ENCODE measurements at regions not wholly inside any gene's neighbourhood (a gene's known extent, or its start where the extent isn't known, plus 50 kb on each side); places are given as distances from the start of the nearest gene placed in this dataset.
"Not testable (repeated sequence)": the region's sequence is repeated elsewhere in the genome, so short reads cannot be mapped to it uniquely, and the experiment has no call there.

DNA sequence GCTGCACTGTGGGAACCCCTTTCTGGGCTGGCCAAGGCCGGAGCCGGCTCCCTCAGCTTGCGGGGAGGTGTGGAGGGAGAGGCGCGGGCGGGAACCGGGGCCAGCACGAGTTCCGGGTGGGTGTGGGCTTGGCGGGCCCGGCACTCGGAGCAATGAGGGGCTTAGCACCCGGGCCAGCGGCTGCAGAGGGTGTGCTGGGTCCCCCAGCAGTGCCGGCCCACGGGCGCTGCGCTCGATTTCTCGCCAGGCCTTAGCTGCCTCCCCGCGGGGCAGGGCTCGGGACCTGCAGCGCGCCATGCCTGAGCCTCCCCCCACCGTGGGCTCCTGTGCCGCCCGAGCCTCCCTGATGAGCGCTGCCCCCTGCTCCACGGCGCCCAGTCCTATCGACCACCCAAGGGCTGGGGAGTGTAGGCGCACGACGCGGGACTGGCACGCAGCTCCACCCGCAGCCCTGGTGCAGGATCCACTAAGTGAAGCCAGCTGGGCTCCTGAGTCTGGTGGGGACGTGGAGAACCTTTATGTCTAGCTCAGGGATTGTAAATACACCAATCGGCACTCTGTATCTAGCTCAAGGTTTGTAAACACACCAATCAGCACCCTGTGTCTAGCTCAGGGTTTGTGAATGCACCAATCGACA, 180.8 kb upstream of the OTX2 start:
- FAIRE-seq, result not testable (repeated sequence)

DNA sequence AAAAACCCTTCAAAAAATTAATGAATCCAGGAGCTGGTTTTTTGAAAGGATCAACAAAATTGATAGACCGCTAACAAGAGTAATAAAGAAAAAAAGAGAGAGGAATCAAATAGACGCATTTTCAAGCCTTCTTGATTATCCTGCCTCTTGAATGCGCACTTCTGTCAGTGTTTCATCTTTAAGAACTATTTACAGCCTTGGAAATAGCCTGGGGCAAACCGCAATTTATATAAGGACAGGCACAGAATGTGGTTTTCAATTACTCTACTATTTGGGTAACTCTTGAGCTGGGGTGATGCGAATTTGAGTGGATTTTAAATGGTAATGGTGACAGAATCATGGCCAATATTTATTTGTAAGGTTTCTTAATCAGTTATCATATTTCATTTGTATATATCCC, 179.1 kb upstream of the OTX2 start:
- no peak for FAIRE-seq

DNA sequence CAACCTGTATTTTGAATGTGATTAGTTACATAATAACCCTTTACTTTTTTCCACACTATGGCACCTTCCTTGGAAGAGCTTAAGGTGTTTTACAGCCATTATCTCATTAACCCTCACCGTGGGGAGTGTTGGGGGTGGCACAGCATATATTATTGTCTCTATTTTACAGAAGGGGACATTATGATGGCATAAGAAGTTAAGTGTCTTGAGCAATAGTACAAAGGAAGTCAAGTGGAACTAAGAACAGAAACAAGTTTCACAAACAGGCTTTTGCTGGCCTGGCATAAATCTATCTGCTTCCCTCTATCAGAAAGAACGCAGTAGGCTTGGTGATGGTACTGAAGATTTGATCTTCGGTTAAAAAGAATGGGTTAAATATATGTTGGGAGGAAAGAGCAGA, 169.7 kb upstream of the OTX2 start:
- no peak for FAIRE-seq

DNA sequence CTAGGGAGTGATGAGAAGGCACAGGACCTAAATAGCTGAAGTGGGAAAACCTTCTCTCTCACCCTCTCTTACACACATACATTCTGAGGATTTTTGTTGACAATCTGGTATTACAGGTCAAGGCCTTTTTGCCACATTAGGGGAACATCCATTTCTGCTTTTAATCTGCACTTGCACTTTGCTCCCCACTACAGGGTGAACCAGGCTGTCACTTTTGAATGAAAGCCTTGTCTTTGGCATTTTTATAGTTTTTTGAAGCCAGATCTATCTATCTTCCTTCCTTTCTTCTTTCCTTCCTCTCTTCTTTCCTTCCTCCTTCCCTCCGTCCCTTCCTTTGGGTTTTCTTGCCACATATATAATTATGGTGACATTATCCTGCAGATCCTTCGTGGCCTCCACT, 165.9 kb upstream of the OTX2 start:
- FAIRE-seq, result no peak

DNA sequence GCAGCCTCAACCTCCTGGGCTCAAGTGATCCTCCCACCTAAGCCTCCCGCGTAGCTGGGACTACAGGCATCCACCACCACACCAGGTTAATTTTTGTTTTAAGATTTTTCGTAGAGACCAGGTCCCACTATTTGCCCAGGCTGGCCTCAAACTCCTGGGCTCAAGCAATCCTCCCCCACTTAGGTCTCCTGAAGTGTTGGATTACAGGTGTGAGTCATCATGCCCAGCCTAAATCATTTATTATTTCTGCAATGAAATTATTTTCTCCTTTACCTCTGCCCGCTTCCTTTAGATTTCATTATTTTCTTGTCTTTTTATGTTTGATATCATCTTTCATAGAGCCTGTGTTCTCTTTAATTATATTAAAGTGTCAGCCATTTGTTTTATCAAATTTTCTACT, 165.2 kb upstream of the OTX2 start:
- no peak for FAIRE-seq

DNA sequence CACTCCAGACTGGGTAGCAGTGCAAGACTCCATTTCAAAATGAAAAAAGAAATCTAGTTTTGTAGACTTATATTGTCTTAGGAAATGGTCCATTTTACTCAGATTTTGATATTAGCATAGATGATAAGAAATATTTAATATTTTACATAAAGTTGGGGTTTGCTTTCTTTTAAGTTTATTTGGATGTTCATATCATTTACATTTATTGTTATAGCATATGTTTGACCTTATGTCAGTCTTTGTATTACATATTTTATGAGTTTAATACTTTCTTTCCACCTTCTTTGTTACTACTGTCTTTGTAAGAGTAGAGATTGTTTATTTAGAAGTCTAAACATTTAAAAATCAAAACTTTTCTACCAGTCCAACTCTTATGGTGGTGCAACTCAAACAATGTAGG, 162.7 kb upstream of the OTX2 start:
- peak; percentile 24 for FAIRE-seq

DNA sequence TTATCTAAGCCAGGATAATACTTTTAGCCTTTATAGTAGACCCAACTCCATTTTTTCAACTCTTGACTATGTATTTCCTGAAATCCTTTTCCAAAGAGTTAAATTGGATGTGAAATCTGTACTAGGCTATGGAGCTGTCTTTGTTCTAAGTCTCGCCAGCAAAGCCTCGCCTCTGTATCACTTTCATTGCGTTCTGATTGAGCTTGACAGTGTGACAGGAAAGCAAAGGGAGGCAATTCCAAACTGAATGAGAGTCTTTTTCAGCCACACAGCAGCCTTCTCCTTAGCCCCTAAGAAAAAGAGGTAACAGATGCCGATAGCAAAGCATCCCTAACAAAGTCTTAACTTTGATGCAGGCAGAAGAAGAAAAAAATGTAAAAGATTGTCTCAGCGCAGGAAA, 154.6 kb upstream of the OTX2 start:
- no peak for FAIRE-seq

DNA sequence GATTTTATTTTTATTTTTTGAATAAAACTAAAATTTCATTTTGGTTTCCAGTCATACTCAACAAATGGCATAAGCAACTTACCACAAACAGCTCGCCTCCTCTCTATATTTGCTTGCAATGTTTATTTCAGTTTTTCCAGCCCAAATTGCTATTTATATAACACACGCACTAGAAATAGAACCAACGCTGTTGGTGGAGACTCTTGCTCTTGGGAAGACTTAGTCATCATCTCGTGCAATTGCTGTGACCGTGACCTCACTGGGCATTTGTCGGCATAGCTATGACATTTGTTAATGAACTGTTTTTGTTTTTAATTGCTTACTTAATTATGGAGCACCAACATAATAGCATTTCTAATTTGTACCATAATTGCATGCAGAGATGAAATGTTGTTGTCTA, 153.1 kb upstream of the OTX2 start:
- no peak for FAIRE-seq

DNA sequence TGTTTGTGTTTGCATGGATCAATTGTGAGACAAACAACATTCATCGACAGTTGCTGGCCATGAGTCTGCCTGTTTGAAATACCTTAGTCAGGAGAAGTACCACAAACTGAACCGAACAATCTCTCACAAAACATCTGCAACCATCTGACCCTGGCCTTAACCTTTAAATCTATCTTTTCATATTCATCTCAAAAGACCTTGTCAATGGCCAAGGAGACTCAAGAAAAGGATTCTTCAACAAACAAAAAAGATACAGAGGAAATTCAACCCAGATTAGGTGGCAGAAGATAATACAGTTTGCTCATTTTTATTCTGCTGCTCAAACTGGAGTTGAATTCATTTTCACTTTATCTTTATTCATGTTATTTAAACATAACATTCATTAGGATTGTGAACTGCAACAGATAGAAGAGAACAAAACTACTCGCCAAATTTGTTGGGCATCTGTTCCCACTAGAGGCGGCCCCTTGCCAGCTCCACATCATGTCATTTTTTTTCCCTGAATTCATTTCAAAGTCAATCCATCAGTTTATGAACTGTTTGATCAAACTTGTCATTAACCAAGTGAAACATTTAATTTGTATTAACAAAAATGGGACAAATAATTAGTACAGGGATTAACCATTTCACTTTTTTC, 152.3 kb upstream of the OTX2 start:
- no peak for FAIRE-seq

DNA sequence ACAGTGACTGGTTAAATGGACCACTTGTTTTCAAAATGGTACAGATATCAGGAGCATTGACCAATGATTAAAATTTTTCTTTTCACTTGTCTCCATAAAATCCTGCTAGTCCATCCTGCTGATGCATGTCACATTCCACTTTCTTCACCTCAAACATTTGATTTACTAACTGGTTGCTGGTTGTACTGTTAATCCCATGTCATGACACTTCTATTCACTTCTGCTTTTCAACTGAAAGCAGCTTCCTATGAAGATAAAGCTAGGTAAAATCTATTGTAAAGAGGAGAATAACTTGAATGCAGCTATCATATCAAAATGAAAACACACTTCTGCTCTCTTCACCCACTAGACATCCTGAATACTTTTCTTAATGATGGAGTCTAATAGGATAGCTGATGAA, 149.6 kb upstream of the OTX2 start:
- FAIRE-seq, result no peak

DNA sequence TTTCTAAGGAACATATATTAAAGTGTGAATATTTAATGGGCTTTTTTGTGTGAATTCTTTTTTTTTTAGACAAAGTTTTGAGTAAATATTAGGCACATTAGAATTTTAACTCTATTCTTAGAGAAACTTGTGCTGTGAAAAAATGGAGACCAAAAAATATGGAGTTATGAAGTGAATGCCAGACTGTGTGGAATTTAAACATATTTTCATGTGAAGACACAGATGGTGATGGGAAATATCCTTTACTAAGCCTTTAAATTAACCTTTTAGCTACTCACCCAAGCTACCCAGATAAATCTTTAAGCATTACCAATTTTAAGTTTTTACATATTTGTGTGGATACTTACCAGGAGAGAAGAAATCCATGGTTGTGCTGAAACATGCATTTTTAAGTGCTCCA, 148.8 kb upstream of the OTX2 start:
- FAIRE-seq, result no peak

DNA sequence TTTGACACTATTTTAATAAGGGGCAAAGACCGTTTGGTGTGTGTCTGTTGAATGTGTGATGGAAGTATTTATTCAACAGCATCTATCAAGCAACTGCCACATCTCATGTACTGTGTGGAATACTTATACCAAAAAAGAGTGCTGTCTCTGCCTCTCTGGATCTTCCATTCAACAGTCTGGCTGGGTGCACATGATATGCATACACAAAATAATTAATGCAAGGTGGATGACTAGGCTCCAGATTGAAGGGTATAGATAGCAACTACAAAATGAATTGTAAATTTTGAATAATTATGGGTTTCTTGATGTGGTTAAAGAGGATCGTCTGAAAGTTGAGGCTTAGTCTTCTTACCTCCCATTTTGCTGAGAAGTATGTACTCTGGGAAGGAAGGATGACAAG, 145.9 kb upstream of the OTX2 start:
- no peak for FAIRE-seq

DNA sequence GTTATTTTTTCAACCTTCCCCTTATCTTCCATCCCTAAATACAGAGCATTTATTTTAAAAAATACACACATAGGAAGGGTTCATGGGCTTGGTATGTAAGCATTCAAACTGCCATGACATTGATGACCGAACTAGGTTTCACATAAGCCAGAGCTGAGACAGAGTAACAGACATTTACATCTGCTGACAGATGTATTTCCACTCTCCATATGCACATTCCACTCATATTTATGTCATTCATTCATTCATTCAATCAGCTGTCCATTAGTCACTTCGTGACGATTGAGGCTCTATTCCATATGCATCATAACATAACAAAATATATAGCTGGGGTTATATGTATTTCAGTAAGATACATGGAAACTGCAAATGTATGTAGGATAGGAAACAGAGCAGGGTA, 145.5 kb upstream of the OTX2 start:
- FAIRE-seq, result no peak

DNA sequence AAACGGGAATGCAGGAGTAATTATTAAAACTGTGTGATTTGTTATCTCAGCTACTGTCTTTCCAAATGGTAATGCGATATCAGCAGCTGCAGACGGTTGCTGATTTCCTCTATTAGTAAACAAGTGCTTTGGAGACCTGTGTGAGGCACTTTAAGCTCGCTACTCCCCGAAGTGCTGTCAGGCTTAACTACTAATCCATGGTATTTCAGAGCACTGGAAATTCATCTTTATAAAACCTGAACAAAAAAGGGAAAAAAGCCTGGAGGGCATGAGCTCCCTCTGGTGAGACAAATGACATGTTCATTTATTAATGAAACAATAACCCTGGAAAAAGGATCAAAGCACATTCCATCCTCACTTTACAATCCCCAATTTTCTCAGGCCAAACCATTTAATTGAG, 143.6 kb upstream of the OTX2 start:
- FAIRE-seq, result no peak

DNA sequence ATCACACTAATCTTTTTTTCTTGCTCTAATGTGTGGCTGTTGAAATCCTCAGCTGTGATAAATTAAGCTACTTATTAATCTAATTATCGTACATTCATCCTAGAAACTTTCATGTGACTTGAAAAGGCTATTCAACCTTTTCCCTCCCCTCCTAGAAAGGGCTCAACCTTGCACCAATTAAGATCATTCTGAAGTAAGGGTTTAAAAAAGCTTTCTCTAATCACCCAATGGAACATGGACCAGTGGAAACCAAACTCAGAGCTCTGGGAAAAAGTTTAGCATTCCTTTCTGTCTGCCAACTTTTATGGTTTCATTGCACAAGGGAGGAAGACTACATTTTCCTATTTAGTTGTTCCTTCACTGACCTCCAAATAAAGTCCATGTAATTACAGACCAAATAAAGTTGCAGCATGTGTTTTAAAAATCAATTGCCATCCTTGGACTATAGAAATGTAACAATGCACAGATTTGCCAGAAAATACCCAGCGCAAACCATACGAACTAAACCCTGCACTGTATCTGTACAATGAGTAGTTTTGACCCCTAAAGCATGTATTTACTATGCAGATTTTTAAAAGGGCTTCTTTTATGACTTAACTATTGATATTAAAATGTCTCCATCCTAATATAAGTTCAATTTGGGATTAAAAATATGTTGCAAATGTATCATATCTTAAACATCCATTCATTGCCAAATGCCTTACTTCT, 142.6 kb upstream of the OTX2 start:
- no peak for FAIRE-seq

DNA sequence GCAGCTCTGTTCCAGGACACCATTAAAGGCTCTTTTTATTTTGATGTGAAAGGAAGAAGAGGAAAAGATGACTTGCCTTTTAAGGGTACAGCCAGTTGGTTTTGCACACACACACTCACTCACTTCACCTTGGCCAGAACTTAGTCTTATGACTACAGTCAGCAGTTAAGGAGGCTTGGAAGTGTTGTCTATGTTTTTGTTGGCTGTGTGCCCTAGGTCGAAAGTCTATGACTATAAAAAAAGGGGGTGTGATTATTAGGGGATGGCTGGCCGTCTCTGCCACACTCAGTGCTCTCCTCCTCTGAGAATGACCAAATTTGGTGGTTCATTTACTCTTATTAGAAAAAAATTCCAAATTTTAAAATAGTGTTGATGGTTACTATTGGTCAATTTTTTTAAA, 139.5 kb upstream of the OTX2 start:
- FAIRE-seq, result no peak

DNA sequence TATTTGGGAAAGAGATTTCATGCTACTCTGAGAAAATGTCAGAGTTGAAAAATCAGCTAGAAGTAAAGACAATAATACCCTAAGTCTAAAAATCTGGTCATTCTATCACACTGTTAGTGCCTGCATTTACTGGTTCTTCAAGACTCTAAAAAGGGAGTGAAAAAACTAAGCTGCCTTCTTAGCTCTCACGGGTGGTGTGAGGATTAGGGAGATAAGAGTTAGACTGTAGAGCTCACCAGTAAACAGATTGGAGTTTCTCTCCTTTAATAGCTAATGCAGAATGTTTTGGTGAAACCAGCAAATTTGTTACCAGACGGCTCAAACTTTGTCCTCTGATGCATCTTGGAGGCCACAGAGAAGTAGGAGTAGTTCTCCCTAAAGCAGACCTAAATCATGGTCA, 135.0 kb upstream of the OTX2 start:
- no peak for FAIRE-seq

DNA sequence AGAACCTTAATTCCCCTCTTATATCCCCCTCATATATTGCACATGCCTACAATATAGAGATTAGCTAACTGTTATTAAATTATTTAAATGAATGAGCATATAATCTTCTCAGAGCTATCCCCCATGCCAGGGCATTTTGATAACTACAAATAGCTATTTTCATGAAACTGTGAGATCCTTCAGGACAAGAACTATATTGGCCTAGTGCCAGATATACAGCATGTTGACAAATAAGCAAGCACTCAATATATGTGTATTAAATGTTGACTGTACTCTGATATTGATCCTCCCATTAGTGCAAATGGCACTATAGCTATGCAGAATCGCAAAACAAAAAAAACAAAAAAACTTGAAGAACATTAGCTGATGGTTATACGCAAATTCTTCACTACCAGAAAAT, 134.1 kb upstream of the OTX2 start:
- FAIRE-seq, result no peak

DNA sequence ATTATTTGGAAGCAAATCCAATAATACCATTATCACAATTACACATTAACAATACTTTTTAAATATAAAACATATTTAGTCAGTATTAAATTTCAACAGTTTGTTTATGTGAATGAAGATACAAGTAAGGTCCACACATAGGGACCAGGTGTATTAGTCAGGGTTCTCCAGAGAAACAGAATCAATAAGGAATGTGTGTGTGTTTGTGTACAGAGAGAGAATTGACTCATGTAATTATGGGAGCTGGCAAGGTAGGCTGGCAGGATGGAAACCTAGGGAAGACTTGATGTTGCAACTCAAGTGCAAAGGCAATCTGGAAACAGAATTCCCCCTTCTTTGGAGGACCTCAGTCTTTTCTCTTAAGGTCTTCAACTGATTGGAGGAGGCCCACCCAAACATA, 123.2 kb upstream of the OTX2 start:
- FAIRE-seq, result no peak

DNA sequence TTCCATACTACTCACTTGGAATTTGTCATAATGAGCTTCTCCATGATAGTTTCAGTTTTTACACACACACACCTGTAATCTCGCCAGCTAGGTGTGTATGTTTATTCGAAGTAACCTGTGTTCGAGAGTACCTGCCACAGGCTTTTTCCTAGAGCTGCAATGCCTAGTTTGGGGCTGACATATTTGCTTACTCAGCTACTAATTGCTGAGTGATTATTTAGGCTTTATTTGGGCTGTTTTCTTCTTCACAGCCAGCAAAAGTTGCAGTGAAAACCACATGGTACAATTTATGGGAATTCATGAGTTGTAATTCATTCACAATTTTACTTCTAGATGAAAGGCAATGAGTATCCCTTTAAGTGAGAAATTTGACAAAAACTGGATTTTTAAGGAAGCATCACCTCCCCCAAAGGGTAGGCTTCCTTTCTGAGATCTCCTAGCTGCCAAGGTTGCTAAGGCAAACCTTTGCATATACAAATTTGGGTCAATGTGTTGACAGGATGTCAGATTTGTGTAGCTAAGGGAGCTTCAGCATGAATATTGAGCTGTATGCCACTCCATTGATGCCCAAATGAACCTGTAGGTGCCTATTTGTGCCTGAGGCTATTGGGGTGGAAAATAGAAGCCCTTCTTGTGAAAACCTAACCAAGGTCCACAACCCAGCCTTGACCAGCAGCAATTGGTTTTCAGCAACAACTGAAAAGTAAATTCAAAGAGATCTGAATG, 108.7 kb upstream of the OTX2 start:
- FAIRE-seq, result no peak

DNA sequence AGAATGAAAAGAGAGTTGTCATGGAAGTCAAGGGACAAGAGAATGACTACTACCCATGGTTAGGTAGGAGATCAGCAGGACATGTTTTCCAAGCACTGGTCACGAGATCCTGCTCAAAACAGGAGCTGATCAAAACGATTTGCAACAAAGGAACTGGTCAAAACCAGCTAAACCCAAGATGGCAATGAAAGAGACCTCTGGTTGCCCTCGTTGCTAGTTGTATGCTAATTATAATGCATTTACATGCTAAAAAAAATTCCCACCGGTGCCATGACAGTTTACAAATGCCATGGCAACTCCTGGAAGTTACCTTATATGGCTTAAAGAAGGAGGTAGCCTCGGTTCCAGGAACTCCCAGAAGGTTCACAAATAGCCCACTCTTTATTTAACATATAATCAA, 95.0 kb upstream of the OTX2 start:
- no peak for FAIRE-seq

DNA sequence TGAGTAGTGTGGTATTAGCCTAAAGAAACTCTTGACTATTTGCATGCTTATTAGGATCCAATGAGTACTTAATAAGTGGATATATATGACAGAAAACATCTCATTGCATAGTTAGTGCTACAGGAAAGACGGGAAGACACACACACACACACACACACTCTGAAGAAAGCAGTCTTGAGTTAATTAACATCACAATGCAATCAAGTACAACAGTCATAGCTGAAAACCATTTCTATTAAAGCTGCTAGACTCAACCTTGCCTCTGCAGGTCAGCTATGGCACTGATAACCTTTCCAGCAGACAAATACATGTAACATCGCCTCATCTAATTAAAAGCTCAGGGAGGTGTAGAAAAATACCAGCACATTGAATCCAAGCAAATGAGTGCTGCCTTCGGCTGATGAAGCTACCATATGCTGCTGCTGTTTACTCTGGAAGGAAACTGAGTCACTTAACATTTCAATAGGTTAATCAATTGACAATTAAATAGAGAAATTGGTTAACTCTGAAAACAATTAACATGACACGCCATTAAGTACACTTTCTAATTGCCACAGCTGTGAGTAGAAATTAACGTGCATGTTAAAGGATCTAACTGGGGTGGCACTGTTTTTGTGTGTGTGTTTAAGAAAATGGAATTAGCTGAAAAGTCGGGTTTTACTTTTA, 93.2 kb upstream of the OTX2 start:
- no peak for FAIRE-seq

DNA sequence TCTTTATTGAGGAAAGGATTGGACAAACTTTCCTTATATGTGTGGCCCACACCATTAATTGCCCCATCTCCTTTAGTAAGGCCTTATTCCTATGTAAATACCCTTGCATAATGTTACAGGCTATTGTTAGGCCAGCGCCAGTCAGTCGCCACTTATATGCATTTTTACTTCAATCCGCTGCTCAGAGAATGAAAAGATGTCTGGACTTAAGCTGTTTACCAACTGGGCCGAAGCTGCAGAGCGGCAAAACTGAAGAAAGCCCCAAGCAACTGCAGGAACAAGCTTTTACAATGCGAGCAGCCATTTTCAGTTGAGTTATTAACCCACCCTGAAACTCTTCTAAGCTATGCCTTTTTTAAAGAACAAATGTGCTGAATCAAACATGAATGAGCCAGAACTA, 92.1 kb upstream of the OTX2 start:
- no peak for FAIRE-seq
